HG02678 (cell line): ENCODE measurements at regions not wholly inside any gene's neighbourhood (a gene's known extent, or its start where the extent isn't known, plus 50 kb on each side); places are given as distances from the start of the nearest gene placed in this dataset.
"Not testable (repeated sequence)": the region's sequence is repeated elsewhere in the genome, so short reads cannot be mapped to it uniquely, and the experiment has no call there.

ENCODE experiments used
- ATAC-seq: cut with Tn5 transposase; IDR thresholded peaks from one replicate; pipeline ENCODE4 v1.9.1; 2021; ENCODE audit warnings: mild to moderate bottlenecking, moderate library complexity; ENCODE audit not compliant: unreplicated experiment

GRCh38 chr4:12958436-12958835, 525.7 kb downstream of the RAB28 start:
- ATAC-seq = no peak

DNA sequence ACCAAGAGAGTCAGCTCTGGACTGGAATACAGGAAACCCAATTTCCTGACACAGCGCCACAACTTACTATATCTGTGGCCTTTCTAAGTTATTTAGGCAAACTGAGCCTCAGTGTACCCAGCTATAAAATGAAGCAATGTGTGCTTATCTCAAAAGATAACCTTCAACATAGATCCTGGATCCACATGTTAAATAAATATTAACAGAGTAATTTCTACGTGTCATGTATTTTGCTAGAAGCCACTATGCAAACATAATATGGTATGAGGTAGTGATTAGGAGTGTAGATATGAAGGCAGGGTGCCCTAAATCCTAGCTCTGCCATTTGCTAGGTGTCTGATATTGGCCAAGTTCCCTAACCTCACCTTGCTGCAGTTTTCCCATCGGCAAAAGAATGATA, 527.0 kb downstream of the RAB28 start:
- no peak for ATAC-seq

DNA sequence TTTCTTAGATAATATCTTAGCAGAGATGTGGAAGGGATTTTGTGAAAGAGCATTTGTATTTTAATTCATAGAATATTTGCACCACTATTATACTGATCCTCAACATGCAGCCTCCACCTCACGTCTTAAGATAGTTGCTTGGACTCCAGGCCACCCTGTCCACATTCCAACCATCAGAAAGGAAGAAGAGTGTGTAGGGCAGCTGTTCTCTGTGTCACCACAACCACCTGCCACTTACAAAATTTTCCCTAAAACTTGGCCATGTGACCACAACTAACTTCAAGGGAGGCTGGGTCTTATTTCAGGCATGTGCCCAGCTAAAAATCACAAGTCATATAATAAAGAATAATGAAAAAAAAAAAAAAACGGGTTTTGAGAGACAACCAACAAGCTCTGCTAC, 528.1 kb downstream of the RAB28 start:
- no peak for ATAC-seq

DNA sequence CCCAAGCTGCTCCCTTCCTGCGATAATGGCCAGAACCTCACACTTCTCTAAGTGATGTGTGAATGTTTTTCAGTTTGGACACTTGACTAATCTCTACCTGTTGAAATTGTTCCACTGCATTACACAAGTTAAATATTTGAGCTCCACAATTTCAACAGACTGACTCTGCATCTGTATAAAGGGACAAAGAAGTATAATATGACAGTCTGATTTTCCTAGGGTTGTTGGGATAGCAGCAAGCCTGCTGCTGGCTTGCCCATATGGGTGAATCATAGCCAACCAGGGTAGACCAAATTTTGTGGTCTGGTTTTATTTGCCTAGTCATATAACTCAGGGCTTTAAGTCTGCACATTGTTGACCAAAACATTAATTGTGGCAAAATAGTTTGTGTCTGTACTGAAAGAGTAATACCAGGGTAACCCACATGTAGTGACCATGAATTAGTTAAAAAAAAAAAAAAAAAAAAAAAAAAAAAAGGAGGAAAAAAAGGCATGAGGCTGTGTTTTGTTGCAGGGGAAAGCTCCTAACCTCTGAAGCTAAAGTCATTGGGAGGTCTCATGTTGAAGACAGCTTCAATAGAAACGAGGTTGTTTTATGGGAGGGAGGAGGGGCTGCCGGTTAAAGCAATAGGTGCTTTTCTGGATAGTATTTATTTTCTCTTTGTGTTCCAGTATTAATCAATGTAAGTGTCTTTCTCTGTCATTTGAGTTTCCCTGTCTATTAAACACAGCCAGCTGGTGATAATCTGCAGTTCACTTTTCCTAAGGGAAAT, 534.2 kb downstream of the RAB28 start:
- ATAC-seq = no peak

- ATAC-seq = no peak
Observed at GRCh38 chr4:12943069-12943468, 541.1 kb downstream of the RAB28 start.

DNA sequence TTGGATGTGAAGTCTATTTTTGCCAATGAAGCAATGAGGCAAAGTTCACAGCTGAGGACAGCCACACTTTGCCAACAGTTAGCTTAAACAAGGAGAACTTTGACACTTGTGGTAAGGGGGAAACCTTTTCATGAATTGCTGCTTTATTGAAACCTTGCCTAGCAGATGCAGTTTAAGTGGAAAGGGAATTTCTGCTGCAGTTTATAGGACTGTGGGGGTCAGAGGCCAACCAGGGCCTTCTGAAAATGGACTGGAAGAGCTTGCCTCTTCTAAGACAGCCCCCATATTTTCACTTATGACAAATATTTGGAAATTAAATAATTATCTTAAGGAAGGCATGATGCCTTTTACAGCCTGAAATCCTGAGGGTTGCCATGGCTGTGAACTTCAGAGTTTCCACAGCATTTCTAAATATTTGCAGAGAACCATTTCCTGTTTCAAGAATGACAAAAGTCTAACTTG, 550.3 kb downstream of the RAB28 start:
- no peak for ATAC-seq

DNA sequence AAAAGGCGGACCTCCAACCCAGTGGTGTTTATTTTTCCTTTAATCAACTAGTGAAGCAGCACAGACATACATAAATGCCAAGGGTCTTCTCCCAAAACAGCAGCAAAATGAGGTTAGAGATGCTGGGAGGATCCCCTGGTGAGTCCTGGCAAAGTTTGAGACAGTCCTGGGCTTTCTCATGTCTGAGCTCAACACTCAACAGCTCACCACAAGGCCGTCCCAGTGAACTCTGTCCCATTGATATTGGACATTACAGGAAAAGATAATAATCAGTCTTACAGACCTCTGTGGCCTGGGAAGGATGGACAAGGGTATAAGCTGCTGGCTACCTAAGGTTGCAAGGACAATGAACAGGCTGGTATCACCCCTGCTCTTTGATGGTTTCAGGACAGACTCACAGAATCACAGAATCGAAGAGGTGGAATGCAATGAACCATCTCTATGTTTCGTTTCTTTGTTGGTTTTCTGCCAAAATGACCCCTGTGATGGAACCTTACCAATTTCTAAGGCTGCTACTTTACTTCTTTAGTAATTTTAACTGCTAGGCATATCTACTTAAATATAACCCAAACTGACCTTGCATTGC, 551.8 kb downstream of the RAB28 start:
- ATAC-seq = no peak

DNA sequence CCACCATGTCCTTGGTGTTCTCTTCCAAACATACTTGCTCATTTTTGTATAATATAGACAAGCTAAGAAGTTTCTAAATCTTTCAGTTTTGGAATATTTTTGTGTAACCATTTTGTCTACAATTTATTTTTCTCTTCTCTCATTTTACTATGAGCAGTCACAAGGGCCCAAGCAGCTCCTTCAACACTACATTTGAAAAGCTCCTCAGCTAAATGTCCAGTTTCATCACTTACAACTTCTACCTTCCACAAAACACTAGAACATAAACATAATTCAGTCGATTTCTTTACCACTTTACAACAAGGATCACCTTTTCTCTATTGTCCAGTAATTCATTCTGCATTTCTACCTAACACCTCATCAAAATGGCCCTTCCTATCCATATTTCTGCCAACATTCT, 554.4 kb downstream of the RAB28 start:
- no peak for ATAC-seq

DNA sequence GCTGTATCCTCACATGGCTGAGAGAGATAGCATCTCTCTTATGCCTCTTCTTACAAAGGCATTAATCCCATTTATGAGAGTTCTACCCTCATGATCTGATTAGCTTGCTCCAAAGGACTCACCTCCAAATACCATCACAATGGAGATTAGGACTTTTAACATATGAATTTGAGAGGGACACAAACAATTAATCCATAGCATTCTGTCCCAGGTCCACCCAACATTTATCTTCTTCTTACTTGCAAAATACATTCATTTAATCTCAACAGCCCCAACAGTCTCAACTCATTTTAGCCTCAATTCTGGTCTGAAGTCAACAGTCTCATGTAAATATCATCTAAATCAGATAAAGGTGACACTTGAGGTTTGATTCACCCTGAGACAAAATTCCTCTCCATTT, 555.4 kb downstream of the RAB28 start:
- ATAC-seq = no peak

DNA sequence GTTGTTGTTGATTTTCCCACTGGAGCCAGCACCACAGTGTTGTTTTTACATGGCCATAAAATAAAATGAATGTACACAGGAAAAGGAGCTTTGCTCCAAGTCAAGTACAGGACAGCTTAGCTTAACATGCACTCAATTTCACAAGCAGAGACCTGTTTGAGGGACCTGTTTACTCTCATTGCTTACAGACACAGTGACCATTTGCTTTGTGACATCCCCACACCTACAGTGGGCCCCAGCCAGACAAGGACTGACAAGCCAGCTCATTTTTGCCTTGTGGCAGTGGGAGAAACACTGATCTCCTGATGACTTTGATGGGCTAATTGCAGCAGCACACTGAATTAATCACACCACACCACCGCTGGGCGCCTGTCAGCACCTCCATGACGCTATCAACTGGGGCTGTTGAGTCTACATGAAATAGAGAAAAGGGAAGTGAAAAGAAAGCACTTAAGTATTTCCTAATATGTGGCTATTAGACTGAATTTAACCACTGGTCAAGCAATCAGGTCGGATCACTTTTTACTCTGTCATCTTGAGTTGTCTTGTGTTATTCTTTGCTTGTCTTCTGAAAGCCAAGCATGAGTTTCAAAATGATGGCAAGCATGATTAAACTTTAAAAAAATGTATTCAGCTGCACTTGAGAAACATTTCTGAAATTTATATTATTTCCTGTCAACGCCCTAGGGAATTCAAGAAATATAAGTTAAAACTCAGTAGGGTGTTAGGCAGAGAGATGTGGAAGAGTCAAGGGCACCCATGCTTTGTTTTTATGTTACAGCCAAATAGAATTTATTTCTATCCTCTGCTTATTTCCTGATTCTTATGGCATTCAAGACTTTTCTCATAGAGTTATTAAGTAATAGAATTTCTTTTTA, 557.7 kb downstream of the RAB28 start:
- no peak for ATAC-seq

GRCh38 chr4:12924728-12925320, 559.3 kb downstream of the RAB28 start:
- ATAC-seq = no peak

- no peak for ATAC-seq
Observed at GRCh38 chr4:12924253-12924652, 559.9 kb downstream of the RAB28 start.

- no peak for ATAC-seq
Observed at GRCh38 chr4:12912896-12913418, 571.2 kb downstream of the RAB28 start.

GRCh38 chr4:12911750-12912358, 572.3 kb downstream of the RAB28 start:
- no peak for ATAC-seq

DNA sequence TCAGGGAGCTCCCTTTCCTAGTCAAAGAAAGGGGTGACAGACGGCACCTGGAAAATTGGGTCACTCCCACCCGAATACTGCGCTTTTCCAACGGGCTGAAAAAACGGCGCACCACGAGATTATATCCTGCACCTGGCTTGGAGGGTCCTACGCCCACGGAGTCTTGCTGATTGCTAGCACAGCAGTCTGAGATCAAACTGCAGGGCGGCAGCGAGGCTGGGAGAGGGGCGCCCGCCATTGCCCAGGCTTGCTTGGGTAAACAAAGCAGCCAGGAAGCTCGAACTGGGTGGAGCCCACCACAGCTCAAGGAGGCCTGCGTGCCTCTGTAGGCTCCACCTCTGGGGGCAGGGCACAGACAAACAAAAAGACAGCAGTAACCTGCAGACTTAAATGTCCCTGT, 580.5 kb downstream of the RAB28 start:
- not testable (repeated sequence) for ATAC-seq

- no peak for ATAC-seq
Observed at GRCh38 chr4:12902735-12903134, 581.4 kb downstream of the RAB28 start.

DNA sequence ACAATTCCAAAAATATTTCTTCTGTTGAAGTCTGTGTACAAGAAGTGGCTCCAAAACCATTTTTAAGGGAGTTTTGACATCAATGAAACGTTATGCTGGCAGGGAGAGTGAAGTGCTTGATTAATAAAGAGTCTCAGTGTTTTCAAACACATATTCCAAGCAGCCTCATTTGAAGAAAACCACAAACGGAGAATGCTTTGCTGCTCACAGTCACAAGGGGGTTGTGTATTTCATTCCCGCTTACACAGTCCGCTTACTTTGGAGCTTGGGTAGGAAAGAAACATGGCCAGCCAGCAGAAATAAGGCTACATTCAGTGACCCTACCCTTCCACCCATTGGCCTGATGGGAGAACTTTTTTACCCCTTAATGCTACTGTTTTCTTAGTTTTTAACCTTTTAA, 586.2 kb downstream of the RAB28 start:
- ATAC-seq = no peak

DNA sequence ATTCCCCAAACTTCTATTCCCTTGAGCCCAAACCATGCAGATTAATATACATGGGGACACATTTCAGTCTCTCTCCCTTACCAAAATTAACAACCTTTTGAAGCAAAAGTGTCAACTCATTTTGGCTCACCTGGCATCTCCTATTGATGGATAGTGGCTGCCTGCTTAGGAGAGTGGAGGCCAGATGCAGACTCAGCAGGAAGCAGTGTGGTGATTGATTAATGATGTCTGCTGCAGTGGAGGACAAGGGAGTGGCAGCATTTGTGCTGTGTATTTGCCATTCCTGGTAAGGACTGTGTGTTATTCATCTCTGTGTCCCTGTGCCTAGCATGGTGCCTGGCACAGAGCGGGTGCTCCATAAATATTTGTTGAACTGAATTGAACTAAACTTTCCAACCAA, 590.1 kb downstream of the RAB28 start:
- ATAC-seq = no peak

GRCh38 chr4:12889054-12889453, 595.1 kb downstream of the RAB28 start:
- no peak for ATAC-seq
